GM19455 (cell line): ENCODE measurements at regions not wholly inside any gene's neighbourhood (a gene's known extent, or its start where the extent isn't known, plus 50 kb on each side); places are given as distances from the start of the nearest gene placed in this dataset.
"Not testable (repeated sequence)": the region's sequence is repeated elsewhere in the genome, so short reads cannot be mapped to it uniquely, and the experiment has no call there.

Source experiments
- ATAC-seq: cut with Tn5 transposase; IDR thresholded peaks from one replicate; pipeline ENCODE4 v1.9.1; 2021; ENCODE audit not compliant: unreplicated experiment

DNA sequence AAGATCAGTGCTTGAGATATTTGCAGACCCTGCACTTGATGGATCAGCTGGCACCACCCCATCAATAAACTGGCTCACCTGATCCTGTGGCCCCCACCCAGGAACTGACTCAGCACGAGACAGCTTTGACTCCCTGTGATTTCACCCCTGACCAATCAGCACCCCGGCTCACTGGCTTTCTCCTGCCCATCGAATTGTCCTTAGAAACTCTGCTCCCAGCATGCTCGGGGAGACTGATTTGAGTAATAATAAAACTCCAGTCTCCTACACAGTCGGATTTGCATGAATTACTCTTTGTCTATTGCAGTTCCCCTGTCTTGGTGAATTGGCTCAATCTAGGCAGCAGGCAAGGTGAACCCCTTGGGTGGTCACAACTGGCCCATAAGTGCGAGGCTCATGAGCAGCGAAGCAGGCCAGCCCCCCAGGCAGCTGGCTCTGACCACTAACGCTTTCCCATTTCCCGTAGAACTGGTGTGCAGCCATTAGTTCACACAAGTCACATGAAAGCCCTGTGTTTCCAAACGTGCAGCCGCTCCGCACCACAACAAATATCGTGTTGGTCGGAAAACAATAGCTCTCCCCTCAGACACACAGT is 79.6 kb downstream of the RSPH3 start:
- ATAC-seq: no peak

DNA sequence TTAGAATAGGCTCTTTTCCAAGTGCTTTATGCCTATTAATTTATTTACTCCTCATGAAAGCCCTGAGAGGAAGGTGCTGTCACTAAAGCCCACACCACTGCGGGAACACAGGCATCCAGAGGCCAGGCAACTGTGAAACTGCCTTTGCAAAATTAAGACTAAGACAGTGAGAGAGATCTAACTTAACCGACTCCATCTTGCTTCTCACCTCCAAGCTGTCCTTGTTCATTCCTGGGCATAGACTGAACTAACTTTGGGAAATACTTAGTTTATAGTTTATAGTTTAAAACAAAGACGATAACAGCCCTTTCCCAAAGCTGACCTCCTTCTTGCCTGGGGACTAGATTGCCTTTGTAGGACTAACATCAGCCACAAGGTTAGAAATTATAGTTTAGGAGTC is 80.1 kb downstream of the RSPH3 start:
- ATAC-seq: no peak

DNA sequence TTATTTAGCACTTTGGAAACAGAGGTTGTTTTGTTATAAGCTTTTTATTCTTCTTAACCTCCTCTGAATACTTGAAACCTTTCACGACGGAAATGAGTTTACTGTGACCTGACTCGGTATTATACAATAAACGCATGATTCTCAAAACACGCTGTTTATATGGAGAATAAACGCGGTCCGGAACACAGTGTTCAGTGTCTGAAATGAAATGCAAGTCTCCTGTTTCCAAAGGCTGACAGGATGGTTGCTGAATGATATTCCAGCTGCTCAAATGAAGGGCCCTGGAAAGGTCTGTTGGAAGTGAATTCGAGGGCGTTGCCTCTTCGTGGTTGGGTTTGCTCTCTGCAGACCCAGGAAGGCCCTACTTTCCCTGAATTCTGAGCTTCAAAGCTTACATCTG is 83.4 kb downstream of the RSPH3 start:
- ATAC-seq: no peak

DNA sequence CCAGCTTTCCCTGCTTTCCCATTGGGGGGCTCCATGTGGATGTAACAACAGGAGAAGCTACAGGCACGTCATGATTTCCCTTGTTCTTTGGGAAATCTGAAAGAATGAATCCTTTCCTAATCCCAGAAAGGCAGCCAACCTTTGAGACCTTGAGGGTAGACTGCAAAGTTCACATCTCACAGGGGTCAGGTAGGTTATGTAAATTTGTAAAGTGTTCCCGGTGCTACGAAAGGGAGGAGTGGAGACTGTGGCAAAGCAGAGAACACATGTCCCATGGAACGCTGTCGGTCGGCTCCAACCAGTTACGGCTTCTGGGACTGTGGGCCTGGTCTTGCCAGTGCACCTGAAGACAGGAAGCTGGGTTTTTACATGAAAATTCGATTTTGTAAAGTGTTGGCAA is 85.1 kb downstream of the RSPH3 start:
- ATAC-seq: no peak

DNA sequence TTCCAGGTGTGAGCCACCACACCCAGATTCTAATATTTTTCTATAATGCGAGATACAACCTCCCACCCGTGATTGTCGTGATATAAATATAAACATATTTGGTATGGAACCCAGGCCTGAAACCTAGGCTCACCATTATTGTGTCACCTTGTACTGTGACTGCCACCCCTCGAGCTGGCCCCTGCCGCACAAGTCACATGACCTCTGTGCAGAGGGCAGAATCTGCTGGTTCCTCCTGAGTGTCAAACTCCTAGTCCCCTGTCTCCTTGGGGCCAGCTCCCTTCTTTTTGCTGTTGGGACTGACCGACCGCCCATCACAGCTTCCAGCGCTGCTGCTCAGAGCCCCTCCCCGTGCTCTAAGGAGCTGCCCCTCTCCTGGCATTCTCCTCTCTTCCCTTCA is 86.4 kb downstream of the RSPH3 start:
- ATAC-seq: no peak

DNA sequence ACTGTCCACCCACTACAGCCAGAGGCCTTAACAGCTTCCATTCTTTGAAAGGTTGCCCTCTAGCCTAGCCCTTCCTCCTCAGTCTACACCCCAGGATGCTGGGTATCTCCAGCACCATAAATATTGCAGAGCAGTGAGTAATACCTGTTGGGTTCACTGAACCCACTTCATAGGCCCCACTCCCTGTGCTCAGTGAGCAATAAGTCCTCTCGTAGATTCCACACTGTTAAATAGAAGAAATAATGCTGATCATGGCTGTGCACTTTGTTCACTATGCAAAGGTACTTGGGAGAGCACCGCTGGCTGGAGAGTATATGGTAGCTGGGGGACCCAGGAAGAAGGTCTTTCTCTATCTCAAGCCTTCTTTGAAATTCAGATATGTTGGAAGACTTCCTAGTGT is 87.3 kb downstream of the RSPH3 start:
- no peak for ATAC-seq

DNA sequence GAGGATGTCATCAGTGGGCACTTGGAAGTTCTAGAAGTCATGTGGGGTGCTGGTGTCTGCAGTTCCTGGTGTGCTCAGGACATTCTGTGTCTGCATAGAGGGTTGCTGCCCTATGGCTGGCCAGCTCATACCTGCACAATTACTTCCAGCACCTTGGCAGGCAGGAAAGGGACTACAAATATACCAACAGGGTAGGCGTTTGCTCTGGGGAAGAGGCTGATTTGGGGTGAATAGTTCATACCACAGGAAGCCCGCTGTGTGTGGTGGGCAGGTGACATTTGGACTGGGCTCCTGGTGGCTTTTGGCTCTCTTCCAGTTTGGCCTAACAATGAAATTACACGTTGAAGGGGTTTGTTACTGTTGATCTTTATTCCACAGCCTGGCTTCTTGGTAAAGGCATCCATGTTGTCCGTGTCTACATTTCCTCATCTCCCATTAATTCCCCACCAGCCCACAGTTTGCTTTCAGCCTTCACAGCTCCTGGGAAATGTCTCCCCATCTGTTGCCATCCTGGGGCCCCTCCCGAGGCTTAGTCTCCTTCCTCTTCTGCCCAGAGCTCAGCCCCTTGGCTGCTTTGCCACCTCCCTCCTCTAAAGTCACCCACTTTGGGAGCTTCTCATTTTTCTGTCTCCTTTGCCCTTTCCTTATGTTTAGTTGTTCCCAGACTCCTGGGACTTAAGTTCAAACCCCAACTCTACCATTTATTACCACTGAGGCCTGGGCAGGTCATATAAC is 88.1 kb downstream of the RSPH3 start:
- no peak for ATAC-seq

DNA sequence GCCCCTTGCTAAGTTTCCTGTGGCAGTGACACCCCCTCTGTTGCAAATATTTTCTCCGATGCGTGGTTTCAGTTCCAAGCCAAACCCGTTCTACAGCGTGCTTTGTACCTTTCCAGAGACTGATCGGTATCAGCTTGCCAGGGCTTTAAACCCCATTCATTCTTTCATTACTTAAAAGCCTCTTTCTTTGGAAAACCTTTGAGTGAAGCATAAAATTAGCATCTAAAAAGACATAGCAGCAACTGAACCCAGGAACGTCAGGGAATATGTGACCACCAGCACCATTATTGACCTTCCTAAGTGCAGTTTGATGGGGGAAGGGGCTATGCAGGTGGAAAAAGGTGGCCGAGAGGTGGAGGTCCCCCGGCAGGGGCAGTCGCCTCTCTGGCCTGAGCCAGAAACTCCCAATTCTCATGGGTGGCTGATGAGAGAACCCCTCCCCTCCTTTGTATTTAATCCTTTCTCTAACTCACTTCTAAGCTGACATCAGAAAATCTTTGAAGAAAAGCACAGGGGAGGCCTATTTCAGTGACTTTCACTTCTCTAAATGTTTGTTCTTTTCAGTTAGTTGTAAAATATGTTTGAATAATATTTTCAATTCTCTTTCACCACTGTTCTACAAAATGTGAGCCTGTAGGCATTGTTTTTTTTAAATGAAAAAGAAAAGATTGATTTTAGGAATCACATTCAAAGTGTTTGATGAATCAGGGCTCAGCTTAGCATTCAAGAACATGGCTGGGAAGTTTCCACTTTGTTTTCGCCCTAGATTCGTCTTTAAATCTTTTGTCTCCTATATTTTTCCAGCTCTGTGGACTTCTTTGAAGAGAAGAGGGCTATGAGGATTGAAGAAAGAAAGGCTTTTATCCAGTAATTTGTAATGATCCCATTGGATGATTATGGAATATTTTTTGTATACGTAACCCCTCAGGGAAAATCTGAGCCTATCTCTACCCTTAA is 89.2 kb downstream of the RSPH3 start:
- ATAC-seq: no peak

DNA sequence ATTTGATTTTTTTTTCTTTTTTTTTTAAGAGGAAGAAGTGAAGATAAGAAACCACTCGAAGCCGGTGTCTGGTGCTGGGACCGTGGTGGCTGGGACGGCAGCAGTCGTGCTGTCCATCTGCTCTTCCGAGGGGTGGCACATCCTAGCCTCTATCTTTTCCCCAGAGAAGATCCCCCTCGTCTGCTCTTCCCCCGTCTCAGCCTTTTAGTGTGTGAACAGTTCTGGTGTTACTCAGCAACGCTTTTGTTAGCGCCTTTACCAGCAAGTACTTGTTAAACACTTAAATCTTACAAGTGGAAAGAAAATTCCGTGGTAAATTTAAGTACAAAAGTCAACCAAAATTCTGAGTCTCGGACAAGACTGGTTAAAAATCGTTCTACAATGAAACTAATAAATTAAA is 90.1 kb downstream of the RSPH3 start:
- ATAC-seq: no peak

DNA sequence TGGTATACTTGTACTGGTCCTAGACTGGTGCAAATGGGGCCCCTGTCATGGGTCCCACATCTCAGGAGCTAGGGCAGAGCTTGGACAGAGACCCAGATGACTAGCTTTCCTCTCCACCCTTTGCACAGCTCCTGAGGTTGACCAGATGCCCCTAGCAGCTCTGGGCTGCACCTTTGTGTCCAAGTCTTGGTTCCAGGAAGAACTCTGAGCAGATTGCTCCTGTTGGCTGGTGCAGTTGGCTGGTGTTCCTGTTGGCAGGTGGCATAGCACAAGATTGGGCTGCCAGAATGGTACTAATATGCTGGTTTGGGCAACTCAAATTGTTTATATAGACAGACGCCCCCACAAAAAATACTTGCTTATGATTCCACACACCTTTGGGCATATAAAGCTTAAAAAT is 89.4 kb upstream of the EZR start:
- no peak for ATAC-seq

DNA sequence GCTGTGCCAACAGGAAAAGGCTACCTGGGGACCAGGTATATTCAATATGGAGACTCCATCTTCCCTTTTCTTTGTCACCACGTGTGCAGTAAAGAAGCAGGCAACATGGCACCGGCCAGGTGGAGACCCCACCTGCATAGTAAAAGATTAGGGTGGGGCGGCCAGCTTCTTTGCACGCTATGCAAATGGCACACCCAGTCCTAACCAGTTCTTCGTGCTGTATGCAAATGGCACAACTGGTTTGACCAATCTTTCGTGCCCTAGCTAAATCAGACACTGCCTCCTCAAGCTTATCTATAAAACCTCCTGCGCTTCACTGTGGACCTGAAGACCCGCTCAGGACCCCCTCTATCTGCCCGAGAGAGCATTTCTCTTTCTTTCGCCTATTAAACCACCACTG is 88.8 kb upstream of the EZR start:
- no peak for ATAC-seq

DNA sequence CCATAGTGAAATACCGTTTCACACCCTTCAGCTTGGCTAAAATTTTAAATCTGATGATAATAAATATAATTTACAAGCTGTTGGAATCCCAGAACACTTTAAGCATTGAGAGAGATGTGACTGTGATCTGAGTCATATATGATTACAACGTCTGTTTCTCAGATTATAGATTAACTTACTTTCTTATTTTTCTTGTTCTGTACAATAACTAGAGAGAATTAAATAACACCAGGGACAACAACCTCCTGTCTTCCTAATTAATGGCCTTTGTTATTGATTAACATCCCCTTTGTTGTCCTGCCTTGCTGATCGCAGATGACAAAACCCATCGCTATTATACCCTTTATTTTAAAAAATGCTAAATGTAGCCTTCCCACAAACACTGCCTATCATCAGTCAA is 87.8 kb upstream of the EZR start:
- no peak for ATAC-seq

DNA sequence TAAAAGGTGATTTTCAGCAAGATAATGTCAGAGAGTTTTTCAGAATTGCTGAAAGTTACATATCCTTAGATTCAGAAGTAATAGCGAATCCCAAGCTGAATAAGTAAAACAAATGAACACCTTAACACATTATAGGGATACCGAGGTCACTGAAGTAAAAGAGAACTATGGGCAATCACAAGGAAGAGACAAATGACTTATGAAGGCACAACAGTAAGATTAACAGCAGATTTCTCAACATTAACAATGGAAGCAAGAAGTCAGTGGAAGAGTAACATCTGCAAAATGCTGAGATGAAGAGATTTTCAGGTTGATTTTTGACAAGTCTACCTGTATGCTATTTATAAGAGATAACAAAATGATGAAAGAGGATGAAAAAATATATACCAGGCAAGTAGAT is 86.1 kb upstream of the EZR start:
- ATAC-seq: no peak

DNA sequence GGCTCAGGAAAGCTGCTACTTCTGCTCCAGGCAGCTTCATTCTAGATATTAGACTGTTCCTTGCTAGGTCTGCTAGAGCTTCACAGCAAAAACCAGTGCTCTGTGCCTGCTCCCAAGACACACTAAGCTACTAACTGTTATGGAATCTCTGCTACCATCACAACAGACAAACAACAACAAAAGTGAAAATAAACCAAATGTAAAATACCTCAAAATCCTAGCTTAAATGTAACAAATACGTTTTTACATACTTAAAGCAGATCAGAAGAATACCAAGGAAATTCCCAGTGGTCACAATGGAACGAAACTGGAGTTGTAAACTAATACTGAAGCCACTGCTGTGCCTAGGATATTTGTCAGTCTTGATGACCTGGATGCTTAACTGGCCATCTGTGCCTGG is 84.6 kb upstream of the EZR start:
- no peak for ATAC-seq

DNA sequence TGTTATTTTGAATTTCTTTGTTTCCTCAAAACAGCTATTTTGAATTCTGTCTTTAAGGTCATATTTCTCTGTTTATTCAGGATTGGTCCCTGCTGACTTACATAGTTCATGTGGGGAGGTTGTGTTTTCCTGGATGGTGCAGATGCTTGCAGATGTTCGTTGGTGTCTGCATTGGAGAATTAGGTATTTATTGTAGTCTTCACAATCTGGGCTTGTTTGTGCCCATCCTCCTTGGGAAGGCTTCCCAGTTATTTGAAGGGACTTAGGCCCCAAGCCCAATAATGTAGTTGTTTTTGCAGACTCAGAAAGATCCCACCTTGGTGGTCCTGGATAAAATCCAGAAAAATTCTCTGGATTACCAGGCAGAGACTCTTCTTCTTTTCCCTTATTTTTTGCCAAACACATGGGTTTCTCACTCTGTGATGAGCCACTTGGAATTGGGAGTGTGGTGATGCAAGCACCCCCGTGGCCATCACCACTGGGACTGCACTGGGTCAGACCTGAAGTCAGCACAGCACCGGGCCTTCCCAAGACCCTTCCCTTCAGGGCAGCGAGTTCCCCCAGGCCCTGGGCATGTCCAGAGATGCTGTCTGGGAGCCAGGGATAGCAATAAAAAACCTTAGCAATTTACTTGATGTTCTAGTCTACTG is 81.6 kb upstream of the EZR start:
- no peak for ATAC-seq

DNA sequence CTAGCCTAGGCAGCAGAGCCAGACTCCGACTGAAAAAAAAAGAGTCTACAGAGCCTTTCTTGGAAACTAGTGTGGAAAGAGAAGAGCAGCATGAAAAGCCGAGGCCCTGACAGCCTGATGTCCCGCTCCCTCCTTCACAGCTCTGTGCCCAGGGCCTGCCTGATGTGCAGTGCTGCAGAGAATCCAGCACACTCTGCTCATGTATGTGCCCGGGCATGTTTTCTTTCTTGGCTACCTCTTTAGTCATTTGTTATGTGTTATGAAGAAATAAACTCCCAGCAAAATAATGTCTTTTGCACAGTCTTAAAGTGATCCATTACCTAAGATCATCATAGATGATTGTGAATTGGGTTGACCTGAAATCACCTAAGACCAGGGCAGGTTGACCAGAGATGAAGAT is 78.1 kb upstream of the EZR start:
- ATAC-seq: no peak

DNA sequence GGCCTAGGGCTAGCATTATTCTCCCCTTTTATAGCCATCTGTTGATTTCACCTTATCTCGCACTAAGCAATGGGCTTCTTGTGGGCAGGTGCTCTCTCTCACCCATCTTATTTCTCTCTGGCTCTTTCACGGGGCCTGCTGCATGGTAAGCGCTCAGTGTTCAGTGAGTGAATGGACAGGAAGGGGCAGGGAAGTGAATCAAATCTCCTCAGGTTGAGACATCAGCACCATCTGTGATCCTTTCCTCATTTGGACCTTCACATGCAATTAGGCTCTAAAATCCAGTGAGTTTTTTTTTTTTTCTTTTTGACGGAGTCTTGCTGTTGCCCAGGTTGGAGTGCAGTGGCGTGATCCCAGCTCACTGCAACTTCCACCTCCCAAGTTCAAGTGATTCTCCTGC is 76.5 kb upstream of the EZR start:
- ATAC-seq: no peak

DNA sequence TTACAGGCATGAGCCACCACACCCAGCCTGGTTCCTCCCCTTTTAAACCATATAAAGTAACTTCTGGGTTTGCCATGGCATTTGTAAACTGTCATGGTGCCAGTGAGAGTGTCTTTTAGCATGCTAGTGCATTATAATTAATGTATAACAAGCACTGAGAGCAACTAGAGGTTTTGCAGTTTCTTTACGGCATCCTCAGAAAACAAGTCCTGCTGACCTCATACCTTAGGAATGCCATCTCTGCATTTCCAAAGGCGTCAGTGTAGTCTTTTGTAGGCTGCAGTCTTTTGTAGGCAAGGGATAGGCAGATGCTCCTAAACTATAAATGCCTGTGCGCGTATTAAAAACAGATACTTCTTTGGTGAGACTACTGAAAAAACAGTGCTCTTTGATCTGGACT is 75.0 kb upstream of the EZR start:
- no peak for ATAC-seq

DNA sequence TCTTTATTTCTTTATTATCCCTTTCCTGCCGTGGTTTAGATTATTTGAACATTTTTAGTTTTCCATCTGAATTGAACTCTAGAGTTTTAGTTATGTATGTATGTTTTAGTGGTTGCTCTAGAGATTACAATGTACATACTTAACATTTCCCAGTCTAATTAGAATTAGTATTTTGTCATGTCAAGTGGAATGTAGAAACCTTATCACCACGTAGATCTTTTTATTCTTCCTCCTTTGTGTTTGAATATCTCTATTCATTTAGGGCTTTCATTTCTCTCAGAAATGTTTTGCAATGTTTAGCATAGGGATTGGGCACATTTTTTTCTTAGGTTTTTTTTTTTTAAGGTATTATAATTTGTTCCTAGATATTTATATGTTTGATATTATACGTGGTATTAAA is 73.1 kb upstream of the EZR start:
- ATAC-seq: no peak

DNA sequence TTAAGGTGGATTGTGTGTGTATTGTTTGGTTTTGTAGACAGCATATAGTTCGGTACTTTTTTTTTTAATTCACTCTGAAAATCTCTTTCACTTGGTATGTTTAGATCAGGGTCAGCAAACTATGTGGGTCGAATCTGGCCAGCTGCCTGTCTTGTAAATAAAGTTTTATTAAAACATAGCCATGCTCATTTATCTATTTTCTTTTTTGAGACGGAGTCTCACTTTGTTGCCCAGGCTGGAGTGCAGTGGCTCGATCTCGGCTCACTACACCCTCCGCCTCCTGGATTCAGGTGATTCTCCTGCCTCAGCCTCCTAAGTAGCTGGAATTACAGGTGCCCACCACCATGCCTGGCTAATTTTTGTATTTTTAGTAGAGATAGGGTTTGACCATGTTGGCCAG is 72.4 kb upstream of the EZR start:
- not testable (repeated sequence) for ATAC-seq

DNA sequence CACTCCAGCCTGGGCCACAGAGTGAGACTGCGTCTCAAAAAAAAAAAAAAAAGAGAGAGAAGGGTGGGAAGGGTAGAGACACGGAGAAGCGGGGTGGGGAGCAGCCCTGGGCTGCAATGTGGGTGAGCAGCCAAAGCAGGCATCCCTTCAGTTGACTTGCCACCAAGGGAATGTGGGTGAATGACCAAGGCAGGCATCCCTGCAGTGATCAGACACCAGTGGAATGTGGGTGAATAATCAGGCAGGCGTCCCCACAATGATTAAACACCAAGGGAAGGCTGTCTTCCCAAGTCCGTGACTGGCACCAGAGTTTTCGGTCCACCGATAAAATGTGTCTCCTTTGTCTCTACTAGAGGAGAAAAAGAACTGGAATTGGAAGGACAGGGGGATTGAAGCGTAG is 69.0 kb upstream of the EZR start:
- not testable (repeated sequence) for ATAC-seq
